Transverse colon (tissue), 3 donors: ENCODE measurements at regions not wholly inside any gene's neighbourhood (a gene's known extent, or its start where the extent isn't known, plus 50 kb on each side); places are given as distances from the start of the nearest gene placed in this dataset.

Source experiments
- POLR2A ChIP-seq: fragments of 450-650 bp; IDR thresholded peaks from one replicate; pipeline ENCODE4 v1.6.1; 2016; ENCODE audit warnings: antibody characterized with exemption, mild to moderate bottlenecking, moderate library complexity
- TF ChIP-seq, protein P1 (sequence below), 5 experiments: fragments of 200-600 bp in 3 of 5; fragments of 450-650 bp in 2 of 5; sonication (generic) in 3 of 5; IDR thresholded peaks; 1 replicate in 2 of 5; 2 replicates in 3 of 5; pipeline ENCODE4 v1.5.1; 2016 to 2017; ENCODE audit warnings: antibody characterized with exemption in 5 of 5, inconsistent platforms in 3 of 5, mild to moderate bottlenecking in 2 of 5, moderate library complexity in 1 of 5

DNA sequence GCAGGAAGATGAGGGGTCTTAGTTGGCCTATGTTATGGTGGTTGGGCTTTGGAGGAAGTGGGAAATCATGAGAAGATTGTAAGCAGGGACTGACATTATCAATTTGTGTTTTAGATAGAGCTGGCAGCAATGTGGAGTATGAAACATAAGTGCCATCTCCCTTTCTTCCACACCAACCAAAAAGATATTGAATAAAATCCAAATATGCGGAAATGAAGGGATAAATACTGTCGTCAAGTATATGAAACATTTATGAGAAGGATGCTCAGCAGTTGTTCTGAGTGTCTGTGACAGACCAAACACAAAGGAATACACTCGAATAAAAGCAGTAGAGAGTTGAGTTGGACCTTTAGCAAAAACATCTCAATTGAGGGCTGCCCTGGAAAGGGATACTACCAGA is 1090.0 kb upstream of the ZEB2 start:
- TF ChIP-seq, protein P1, sequence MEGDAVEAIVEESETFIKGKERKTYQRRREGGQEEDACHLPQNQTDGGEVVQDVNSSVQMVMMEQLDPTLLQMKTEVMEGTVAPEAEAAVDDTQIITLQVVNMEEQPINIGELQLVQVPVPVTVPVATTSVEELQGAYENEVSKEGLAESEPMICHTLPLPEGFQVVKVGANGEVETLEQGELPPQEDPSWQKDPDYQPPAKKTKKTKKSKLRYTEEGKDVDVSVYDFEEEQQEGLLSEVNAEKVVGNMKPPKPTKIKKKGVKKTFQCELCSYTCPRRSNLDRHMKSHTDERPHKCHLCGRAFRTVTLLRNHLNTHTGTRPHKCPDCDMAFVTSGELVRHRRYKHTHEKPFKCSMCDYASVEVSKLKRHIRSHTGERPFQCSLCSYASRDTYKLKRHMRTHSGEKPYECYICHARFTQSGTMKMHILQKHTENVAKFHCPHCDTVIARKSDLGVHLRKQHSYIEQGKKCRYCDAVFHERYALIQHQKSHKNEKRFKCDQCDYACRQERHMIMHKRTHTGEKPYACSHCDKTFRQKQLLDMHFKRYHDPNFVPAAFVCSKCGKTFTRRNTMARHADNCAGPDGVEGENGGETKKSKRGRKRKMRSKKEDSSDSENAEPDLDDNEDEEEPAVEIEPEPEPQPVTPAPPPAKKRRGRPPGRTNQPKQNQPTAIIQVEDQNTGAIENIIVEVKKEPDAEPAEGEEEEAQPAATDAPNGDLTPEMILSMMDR (IDR thresholded peaks at IDR 0.05), result no peak
- no peak for TF ChIP-seq POLR2A
